ENCODE measurements at regions not wholly inside any gene's neighbourhood (a gene's known extent, or its start where the extent isn't known, plus 50 kb on each side); places are given as distances from the start of the nearest gene placed in this dataset.

DNA sequence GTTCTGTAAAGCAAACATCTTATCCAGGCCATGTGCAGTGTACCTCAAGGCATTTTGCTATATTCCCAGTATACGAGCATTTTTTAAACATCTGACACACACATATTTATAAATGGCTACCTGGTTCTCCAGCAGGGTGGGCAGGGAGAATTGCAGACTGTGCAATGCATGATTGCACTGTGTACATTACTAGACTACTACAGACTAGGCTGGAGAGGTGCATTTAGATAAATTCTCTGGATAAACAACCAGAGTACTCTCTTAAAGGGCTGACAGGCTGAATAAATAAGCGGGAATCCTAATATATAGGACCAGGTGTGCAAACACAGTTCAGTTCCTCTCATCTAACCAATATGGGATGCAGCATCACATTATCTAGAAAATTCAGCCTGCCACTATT lies 428.3 kb upstream of the ARID1B start:
- no peaks in the 10 kb centered on the region for H3K27me3 ChIP-seq
- no peaks in the 10 kb centered on the region for H3K4me1 ChIP-seq (replicated peaks in 1 of 2)
- no peak overlapping the region for H3K27ac ChIP-seq
- WGBS, 4 donors = 55 to 67% (median 60%) methylated on average over 2 of the region's 2 CpGs
- no peaks in the 10 kb centered on the region for H3K36me3 ChIP-seq (replicated peaks in 1 of 2)
- TF ChIP-seq POLR2A (IDR thresholded peaks at IDR 0.05) = no peak
- TF ChIP-seq, protein P1, sequence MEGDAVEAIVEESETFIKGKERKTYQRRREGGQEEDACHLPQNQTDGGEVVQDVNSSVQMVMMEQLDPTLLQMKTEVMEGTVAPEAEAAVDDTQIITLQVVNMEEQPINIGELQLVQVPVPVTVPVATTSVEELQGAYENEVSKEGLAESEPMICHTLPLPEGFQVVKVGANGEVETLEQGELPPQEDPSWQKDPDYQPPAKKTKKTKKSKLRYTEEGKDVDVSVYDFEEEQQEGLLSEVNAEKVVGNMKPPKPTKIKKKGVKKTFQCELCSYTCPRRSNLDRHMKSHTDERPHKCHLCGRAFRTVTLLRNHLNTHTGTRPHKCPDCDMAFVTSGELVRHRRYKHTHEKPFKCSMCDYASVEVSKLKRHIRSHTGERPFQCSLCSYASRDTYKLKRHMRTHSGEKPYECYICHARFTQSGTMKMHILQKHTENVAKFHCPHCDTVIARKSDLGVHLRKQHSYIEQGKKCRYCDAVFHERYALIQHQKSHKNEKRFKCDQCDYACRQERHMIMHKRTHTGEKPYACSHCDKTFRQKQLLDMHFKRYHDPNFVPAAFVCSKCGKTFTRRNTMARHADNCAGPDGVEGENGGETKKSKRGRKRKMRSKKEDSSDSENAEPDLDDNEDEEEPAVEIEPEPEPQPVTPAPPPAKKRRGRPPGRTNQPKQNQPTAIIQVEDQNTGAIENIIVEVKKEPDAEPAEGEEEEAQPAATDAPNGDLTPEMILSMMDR (IDR thresholded peaks at IDR 0.05) = no peak
- DNase-seq = no peak
- no peak overlapping the region for H3K4me3 ChIP-seq
- intact Hi-C loops (cut with DNase I) = no loop called here
- H3K9me3 ChIP-seq (replicated peaks in 1 of 3) = no peaks in the 10 kb centered on the region

GRCh38 chr6:156348424-156348823 lies 428.8 kb upstream of the ARID1B start:
- Histone ChIP-seq H3K4me1 (replicated peaks in 1 of 2) (no peaks in the 10 kb centered on the region), H3K27ac (no peak overlapping the region), H3K27me3 (no peaks in the 10 kb centered on the region), H3K9me3 (replicated peaks in 1 of 3) (no peaks in the 10 kb centered on the region), H3K36me3 (replicated peaks in 1 of 2) (no peaks in the 10 kb centered on the region), H3K4me3 (no peak overlapping the region)
- TF ChIP-seq POLR2A (IDR thresholded peaks at IDR 0.05) = no peak
- TF ChIP-seq, protein P1 (IDR thresholded peaks at IDR 0.05) = no peak
- DNase-seq = no peak
- intact Hi-C loops (cut with DNase I) = no loop called here
- 56 to 69% (median 66%) methylated on average over 4 of the region's 4 CpGs for WGBS, 4 donors

- Histone ChIP-seq H3K4me1 (replicated peaks in 1 of 2) (no peaks in the 10 kb centered on the region), H3K36me3 (replicated peaks in 1 of 2) (no peaks in the 10 kb centered on the region), H3K9me3 (replicated peaks in 1 of 3) (no peaks in the 10 kb centered on the region), H3K27ac (no peak overlapping the region), H3K27me3 (no peaks in the 10 kb centered on the region), H3K4me3 (no peak overlapping the region)
- DNase-seq = no peak
- no peak for TF ChIP-seq POLR2A (IDR thresholded peaks at IDR 0.05)
- TF ChIP-seq, protein P1 (IDR thresholded peaks at IDR 0.05) = no peak
- WGBS, 4 donors = 55 to 66% (median 58%) methylated on average over 6 of the region's 6 CpGs
- intact Hi-C loops (cut with DNase I) = no loop called here
Observed at GRCh38 chr6:156347656-156348055, 429.5 kb upstream of the ARID1B start.

- no peak for DNase-seq
- H3K27ac ChIP-seq = no peak overlapping the region
- no peaks in the 10 kb centered on the region for H3K9me3 ChIP-seq (replicated peaks in 1 of 3)
- no peaks in the 10 kb centered on the region for H3K4me1 ChIP-seq (replicated peaks in 1 of 2)
- H3K36me3 ChIP-seq (replicated peaks in 1 of 2) = no peaks in the 10 kb centered on the region
- 70 to 77% (median 71%) methylated on average over 7 of the region's 7 CpGs for WGBS, 4 donors
- no peak overlapping the region for H3K4me3 ChIP-seq
- intact Hi-C loops (cut with DNase I) = no loop called here
- no peaks in the 10 kb centered on the region for H3K27me3 ChIP-seq
- no peak for TF ChIP-seq POLR2A (IDR thresholded peaks at IDR 0.05)
- TF ChIP-seq, protein P1 (IDR thresholded peaks at IDR 0.05) = no peak
Observed at GRCh38 chr6:156347246-156347645, 429.9 kb upstream of the ARID1B start.
